Fibroblast of mammary gland (primary cell): ENCODE measurements at regions not wholly inside any gene's neighbourhood (a gene's known extent, or its start where the extent isn't known, plus 50 kb on each side); places are given as distances from the start of the nearest gene placed in this dataset.

Experiments used
- DNase-seq: peaks from one replicate; pipeline ENCODE4 v3.0.0-alpha.2; 2010; ENCODE audit warnings: low read depth
- H3K4me3 ChIP-seq: 2 replicates; pipeline ENCODE4 v1.5.1; 2011; ENCODE audit warnings: low read depth, mild to moderate bottlenecking, low read length, moderate library complexity; ENCODE audit not compliant: control insufficient read depth
- TF ChIP-seq, protein P1 (sequence below): conservative IDR thresholded peaks from 2 replicates; pipeline ENCODE4 v1.5.1; 2011; ENCODE audit warnings: low read depth, low read length, inconsistent platforms; ENCODE audit not compliant: control insufficient read depth, insufficient read depth

- TF ChIP-seq, protein P1, sequence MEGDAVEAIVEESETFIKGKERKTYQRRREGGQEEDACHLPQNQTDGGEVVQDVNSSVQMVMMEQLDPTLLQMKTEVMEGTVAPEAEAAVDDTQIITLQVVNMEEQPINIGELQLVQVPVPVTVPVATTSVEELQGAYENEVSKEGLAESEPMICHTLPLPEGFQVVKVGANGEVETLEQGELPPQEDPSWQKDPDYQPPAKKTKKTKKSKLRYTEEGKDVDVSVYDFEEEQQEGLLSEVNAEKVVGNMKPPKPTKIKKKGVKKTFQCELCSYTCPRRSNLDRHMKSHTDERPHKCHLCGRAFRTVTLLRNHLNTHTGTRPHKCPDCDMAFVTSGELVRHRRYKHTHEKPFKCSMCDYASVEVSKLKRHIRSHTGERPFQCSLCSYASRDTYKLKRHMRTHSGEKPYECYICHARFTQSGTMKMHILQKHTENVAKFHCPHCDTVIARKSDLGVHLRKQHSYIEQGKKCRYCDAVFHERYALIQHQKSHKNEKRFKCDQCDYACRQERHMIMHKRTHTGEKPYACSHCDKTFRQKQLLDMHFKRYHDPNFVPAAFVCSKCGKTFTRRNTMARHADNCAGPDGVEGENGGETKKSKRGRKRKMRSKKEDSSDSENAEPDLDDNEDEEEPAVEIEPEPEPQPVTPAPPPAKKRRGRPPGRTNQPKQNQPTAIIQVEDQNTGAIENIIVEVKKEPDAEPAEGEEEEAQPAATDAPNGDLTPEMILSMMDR, result no peak
- DNase-seq, result no peak
- H3K4me3 ChIP-seq, result no peak overlapping the region
Observed at GRCh38 chrX:150152036-150152435, 211.1 kb upstream of the MAMLD1 start.

DNA sequence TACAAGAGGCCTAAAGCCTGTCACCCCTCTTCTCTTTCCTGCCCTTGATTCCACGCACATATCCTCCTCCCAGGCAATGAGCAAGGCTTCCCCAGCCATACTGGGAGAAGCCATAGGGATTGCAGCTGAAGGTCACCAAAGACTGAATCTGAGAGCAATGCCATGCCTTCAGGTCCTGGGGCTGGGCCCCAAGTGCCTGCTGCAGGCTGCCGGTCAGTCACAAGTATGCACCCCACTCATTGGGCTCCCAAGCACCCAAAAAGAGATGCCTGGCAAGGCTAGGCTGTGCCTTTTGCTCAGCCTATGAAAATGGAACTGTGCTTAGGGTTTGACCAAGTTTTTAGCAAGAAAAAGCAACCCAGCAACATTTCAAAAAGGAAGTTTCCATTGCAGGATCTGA lies 210.6 kb upstream of the MAMLD1 start:
- DNase-seq, result no peak
- TF ChIP-seq, protein P1, result no peak
- no peak overlapping the region for H3K4me3 ChIP-seq

- TF ChIP-seq, protein P1, result no peak
- peak; percentile 75 for DNase-seq
- H3K4me3 ChIP-seq, result no peak overlapping the region
Observed at GRCh38 chrX:150155436-150156035, 207.6 kb upstream of the MAMLD1 start.

- no peak for DNase-seq
- TF ChIP-seq, protein P1, result no peak
- H3K4me3 ChIP-seq, result no peak overlapping the region
Observed at GRCh38 chrX:150156615-150157014, 206.5 kb upstream of the MAMLD1 start.

DNA sequence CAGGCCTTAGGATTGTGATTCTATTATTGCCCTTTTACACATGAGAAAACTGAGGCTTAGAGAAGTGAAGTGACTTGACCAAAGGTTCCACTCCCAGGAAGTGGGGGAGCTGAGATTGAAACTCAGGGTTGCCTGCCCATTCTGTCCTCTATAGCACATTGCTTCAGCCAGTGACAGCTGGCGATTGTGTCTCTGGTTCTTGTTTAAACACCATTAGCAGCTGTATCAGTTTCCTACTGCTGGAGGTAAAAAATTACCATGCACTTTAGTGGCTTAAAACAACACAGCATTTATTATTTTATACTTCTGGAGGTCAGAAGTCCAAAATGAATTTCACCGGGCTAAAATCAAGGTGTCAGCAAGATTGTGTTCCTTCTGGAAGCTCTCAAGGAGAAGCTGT lies 205.8 kb upstream of the MAMLD1 start:
- TF ChIP-seq, protein P1, result no peak
- no peak for DNase-seq

DNA sequence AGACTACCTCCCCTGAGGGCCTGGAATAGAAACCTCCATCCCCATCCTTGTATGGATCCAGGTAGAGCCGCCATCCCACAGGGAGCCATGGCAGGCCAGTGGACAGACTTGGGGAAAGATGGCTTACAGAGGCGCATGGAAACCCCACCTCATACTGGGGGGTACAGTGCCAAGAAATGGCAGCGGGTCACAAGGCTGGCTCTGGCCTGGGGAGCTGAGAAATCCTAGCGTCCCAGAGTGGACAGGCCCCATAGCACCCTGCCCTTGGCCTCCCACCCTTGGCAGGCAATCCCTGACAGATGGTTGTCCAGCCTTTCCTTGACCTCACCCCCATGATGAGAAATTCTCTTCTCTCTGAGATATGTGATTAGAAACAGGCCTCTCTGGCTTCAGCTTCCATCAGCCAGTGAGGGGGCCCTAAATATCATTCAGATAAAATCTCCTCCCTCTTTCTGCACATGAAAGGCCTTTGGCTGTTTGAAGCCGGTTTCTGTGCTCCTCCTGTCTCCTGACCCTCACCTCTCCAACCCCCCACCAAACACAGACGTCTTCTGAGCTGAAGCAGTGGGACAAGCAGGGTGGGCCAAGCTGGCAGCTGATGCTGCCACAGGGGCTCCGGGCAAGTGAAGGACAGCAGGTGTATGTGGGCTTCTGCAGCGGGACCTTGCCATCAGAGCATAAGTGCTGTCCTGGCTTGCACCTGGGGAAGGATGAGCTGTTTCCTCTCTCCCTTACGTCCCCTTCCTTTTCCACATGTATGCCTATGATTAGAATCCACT lies 204.4 kb upstream of the MAMLD1 start:
- TF ChIP-seq, protein P1, result no peak
- no peak overlapping the region for H3K4me3 ChIP-seq
- DNase-seq, result no peak

More for the DNA sequence above, 205.8 kb upstream of the MAMLD1 start:
- H3K4me3 ChIP-seq, result no peak overlapping the region

DNA sequence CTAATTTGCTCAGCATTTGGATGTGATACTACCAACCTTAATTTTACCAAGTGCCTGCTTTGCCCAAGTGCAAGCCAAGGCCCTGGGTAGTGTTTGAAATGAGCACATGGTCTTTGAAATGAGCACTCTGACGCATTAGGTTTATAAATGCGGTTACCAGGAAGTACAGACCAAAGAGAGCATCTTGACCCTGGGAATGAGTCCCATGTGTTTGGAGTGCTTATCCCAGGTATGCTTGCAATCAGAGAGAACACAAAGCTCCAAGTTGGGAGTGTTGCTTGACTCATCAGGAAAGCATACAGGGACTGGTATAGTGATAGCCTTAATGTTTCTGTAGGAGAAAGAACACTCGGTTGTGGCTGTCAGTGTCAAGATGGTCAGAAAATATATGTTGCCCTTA lies 203.6 kb upstream of the MAMLD1 start:
- DNase-seq, result peak; percentile 23
- H3K4me3 ChIP-seq, result no peak overlapping the region
- TF ChIP-seq, protein P1, result no peak
